ENCODE measurements at regions not wholly inside any gene's neighbourhood (a gene's known extent, or its start where the extent isn't known, plus 50 kb on each side); places are given as distances from the start of the nearest gene placed in this dataset.

GRCh38 chr15:46880791-46881190 lies 836.5 kb upstream of the SEMA6D start:
- CTCF ChIA-PET, result no interaction called here
- in situ Hi-C loops (cut with MboI) (no loop called here), intact Hi-C loops (cut with micrococcal nuclease; ENCODE audit: unreplicated experiment) (no loop called here)
- H3K27ac ChIP-seq (ENCODE audit: control insufficient read depth, insufficient read depth), result no peak overlapping the region
- H3K9me3 ChIP-seq (replicated peaks; ENCODE audit: control insufficient read depth, insufficient read depth, low read length), result no peaks in the 10 kb centered on the region
- BruUV-seq (replicated peaks), result no TSS peak
- no peaks in the 10 kb centered on the region for H4K20me1 ChIP-seq (ENCODE audit: control insufficient read depth, insufficient read depth)
- POLR2A ChIA-PET, result no interaction called here
- ATAC-seq, result no peak
- no peaks in the 10 kb centered on the region for H3K27me3 ChIP-seq (replicated peaks in 1 of 2; ENCODE audit: control insufficient read depth in 2 of 2, insufficient read depth in 2 of 2, low read length in 1 of 2)
- H3K9ac ChIP-seq (ENCODE audit: control insufficient read depth, insufficient read depth, low read length), result no peak overlapping the region
- TF ChIP-seq KLF5 (IDR thresholded peaks at IDR 0.05; ENCODE audit: partially characterized antibody), result no peak
- TF ChIP-seq SRF (IDR thresholded peaks at IDR 0.05; ENCODE audit: low read depth in 2 of 2, low read length in 2 of 2), result no peak
- TF ChIP-seq, protein P1, sequence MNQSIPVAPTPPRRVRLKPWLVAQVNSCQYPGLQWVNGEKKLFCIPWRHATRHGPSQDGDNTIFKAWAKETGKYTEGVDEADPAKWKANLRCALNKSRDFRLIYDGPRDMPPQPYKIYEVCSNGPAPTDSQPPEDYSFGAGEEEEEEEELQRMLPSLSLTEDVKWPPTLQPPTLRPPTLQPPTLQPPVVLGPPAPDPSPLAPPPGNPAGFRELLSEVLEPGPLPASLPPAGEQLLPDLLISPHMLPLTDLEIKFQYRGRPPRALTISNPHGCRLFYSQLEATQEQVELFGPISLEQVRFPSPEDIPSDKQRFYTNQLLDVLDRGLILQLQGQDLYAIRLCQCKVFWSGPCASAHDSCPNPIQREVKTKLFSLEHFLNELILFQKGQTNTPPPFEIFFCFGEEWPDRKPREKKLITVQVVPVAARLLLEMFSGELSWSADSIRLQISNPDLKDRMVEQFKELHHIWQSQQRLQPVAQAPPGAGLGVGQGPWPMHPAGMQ (IDR thresholded peaks at IDR 0.05; ENCODE audit: borderline replicate concordance), result no peak
- no peak for TF ChIP-seq RELA (IDR thresholded peaks at IDR 0.05; ENCODE audit: borderline replicate concordance, partially characterized antibody)
- TF ChIP-seq, protein P2, sequence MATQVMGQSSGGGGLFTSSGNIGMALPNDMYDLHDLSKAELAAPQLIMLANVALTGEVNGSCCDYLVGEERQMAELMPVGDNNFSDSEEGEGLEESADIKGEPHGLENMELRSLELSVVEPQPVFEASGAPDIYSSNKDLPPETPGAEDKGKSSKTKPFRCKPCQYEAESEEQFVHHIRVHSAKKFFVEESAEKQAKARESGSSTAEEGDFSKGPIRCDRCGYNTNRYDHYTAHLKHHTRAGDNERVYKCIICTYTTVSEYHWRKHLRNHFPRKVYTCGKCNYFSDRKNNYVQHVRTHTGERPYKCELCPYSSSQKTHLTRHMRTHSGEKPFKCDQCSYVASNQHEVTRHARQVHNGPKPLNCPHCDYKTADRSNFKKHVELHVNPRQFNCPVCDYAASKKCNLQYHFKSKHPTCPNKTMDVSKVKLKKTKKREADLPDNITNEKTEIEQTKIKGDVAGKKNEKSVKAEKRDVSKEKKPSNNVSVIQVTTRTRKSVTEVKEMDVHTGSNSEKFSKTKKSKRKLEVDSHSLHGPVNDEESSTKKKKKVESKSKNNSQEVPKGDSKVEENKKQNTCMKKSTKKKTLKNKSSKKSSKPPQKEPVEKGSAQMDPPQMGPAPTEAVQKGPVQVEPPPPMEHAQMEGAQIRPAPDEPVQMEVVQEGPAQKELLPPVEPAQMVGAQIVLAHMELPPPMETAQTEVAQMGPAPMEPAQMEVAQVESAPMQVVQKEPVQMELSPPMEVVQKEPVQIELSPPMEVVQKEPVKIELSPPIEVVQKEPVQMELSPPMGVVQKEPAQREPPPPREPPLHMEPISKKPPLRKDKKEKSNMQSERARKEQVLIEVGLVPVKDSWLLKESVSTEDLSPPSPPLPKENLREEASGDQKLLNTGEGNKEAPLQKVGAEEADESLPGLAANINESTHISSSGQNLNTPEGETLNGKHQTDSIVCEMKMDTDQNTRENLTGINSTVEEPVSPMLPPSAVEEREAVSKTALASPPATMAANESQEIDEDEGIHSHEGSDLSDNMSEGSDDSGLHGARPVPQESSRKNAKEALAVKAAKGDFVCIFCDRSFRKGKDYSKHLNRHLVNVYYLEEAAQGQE (IDR thresholded peaks at IDR 0.05; ENCODE audit: low read depth, low read length), result no peak
- TF ChIP-seq EED (IDR thresholded peaks at IDR 0.05; ENCODE audit: low read depth), result no peak
- TF ChIP-seq, protein P3, sequence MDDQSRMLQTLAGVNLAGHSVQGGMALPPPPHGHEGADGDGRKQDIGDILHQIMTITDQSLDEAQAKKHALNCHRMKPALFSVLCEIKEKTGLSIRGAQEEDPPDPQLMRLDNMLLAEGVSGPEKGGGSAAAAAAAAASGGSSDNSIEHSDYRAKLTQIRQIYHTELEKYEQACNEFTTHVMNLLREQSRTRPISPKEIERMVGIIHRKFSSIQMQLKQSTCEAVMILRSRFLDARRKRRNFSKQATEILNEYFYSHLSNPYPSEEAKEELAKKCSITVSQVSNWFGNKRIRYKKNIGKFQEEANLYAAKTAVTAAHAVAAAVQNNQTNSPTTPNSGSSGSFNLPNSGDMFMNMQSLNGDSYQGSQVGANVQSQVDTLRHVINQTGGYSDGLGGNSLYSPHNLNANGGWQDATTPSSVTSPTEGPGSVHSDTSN (IDR thresholded peaks at IDR 0.05; ENCODE audit: insufficient replicate concordance, low read depth, low read length), result no peak
- no peak for TF ChIP-seq MTA2 (IDR thresholded peaks at IDR 0.05; ENCODE audit: low read depth)
- no peak for TF ChIP-seq SP1 (IDR thresholded peaks at IDR 0.05; ENCODE audit: low read depth, low read length)
- TF ChIP-seq BCLAF1 (IDR thresholded peaks at IDR 0.05), result no peak
- no peak for FAIRE-seq
- H3K36me3 ChIP-seq (ENCODE audit: control insufficient read depth in 2 of 2, insufficient read depth in 2 of 2, low read length in 1 of 2), result no peaks in the 10 kb centered on the region
- no peaks in the 10 kb centered on the region for H3K4me1 ChIP-seq (ENCODE audit: control insufficient read depth, insufficient read depth, low read length)
- DNase-seq (ENCODE audit: low read depth, low spot score), result no peak
- H2AFZ ChIP-seq (ENCODE audit: control insufficient read depth, low read depth, low read length), result no peak overlapping the region
- SMC1A ChIA-PET (ENCODE audit: uncharacterized antibody, unreplicated experiment), result interaction anchor here (0.9 kb wide), 1 partner anchor 12 kb away, joined by 3 read pairs; no protein-coding TSS in a partner anchor
- RAD21 ChIA-PET (ENCODE audit: unreplicated experiment), result no interaction called here
- H3K4me2 ChIP-seq (ENCODE audit: control insufficient read depth, insufficient read depth), result no peak overlapping the region
- H3K79me2 ChIP-seq (ENCODE audit: control insufficient read depth, insufficient read depth, low read length), result no peaks in the 10 kb centered on the region
- WGBS (ENCODE audit: insufficient coverage, insufficient replicate concordance, low lambda C conversion rate, missing lambda C conversion rate), result 30% methylated on average over 2 of the region's 2 CpGs
- H3K4me3 ChIP-seq, result no peak overlapping the region

Data from GM12878 (cell line).